Stimulated activated effector memory CD8-positive, alpha-beta T cell treated with anti-CD3 and anti-CD28 coated beads, Interleukin-12 subunit alpha, Interleukin-12 subunit beta, amount 100 ng/mL, for 72 hours (primary cell): ENCODE measurements at regions not wholly inside any gene's neighbourhood (a gene's known extent, or its start where the extent isn't known, plus 50 kb on each side); places are given as distances from the start of the nearest gene placed in this dataset.

Experiments used
- ATAC-seq: fragments of 150-1000 bp; cut with Tn5 transposase; 2 replicates; pipeline ENCODE4 v1.10.0; 2021
- DNase-seq, 2 donors: peaks; one replicate each; pipeline ENCODE4 v3.0.0; 2021 to 2022; ENCODE audit warnings: low spot score in 2 of 2
- H3K27ac Mint-ChIP-seq: one replicate; pipeline ENCODE4 v1.8.0; 2022; ENCODE audit warnings: mild to moderate bottlenecking, mixed read lengths
- H3K36me3 Mint-ChIP-seq: one replicate; pipeline ENCODE4 v1.8.0; 2022; ENCODE audit warnings: mild to moderate bottlenecking, mixed read lengths
- H3K4me1 Mint-ChIP-seq: one replicate; pipeline ENCODE4 v1.8.0; 2022; ENCODE audit warnings: mixed read lengths
- H3K4me3 Mint-ChIP-seq: one replicate; pipeline ENCODE4 v1.8.0; 2022; ENCODE audit warnings: mild to moderate bottlenecking, mixed read lengths
- H3K9me3 Mint-ChIP-seq: one replicate; pipeline ENCODE4 v1.8.0; 2022; ENCODE audit warnings: mixed read lengths

DNA sequence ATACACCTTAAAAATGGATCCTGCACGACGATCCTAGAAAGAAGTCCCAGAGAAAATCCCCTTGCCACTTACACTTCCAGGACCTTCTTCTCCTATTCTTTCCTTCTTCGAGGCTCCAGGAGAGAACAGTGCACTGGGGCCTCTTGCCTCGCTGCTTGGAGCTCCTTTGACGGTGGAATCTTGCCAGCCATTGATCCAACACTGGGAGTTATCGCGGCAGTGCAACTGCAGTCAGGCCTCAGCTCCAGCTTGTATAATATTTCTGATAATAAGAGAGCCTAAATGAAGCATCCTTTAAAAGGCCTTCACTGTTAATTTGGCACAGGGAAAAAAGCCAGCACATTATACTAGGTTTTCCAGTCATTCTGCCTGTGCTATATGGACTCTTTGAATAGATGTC is 216.9 kb upstream of the PARD3B start:
- Mint-ChIP-seq H3K9me3 (no peaks in the 10 kb centered on the region), H3K4me3 (no peak overlapping the region), H3K4me1 (no peaks in the 10 kb centered on the region), H3K27ac (no peak overlapping the region), H3K36me3 (no peaks in the 10 kb centered on the region)
- DNase-seq (no peak), ATAC-seq (no peak)

DNA sequence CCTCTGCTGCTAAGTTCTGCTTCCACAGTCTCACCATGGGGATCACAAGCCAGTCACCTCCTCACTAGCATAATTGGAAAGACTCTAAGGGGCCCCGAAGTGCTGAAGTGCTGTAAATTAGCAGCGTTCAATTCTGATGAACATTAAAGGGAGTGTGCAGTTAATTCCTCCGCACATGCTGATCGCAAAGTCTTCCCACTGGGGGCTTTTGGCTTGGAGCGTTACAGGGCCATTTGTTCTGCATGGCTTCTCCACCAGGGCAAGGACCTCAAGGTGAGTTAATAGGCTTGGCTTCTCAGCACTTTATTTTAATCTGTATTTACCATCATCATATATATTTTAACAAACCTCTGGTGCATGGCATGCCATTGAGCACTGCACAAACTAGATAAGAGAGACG is 216.3 kb upstream of the PARD3B start:
- DNase-seq (no peak), ATAC-seq (no peak)
- Mint-ChIP-seq H3K4me1 (no peaks in the 10 kb centered on the region), H3K9me3 (no peaks in the 10 kb centered on the region), H3K4me3 (no peak overlapping the region), H3K36me3 (no peaks in the 10 kb centered on the region), H3K27ac (no peak overlapping the region)

DNA sequence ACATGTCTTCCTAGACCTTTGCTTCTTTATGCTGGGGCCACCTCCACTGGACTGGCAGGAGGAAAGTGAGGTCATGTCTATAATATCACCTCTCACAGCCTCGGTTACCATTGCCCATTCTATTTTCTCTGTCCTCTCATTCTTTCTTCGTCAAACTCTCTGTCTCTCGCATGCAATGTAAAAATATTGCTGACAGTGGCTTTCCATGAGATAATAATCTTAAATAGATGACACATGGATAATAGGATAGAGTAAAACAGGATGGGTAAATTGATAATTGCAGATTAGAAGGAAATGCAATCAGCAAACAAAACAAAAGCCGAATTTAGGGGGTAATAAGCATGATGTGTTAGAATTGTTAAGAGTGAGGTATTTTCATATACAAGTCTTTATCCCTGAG is 215.7 kb upstream of the PARD3B start:
- H3K36me3 Mint-ChIP-seq: no peaks in the 10 kb centered on the region
- ATAC-seq (no peak), DNase-seq (no peak)
- no peaks in the 10 kb centered on the region for H3K4me1 Mint-ChIP-seq
- H3K27ac Mint-ChIP-seq: no peak overlapping the region
- no peak overlapping the region for H3K4me3 Mint-ChIP-seq
- no peaks in the 10 kb centered on the region for H3K9me3 Mint-ChIP-seq

DNA sequence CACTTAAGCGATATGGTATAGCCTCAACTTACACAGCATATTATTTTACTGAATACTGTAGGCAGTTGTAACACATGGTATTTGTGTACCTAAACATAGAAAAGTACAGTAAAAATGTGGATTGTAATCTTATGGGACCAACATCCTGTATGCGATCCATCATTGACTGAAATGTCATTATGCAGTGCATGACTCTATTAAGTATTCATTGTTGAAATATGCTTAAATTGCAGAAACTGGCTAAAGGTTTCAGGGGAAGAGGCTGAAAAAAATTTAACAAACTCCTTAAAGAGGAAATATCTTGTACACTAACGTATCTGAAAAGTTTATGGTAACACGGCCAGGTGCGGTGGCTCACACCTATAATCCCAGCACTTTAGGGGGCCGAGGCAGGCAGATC is 214.1 kb upstream of the PARD3B start:
- ATAC-seq (no peak), DNase-seq (no peak)
- Mint-ChIP-seq H3K4me1 (no peaks in the 10 kb centered on the region), H3K9me3 (no peaks in the 10 kb centered on the region), H3K36me3 (no peaks in the 10 kb centered on the region), H3K27ac (no peak overlapping the region), H3K4me3 (no peak overlapping the region)

DNA sequence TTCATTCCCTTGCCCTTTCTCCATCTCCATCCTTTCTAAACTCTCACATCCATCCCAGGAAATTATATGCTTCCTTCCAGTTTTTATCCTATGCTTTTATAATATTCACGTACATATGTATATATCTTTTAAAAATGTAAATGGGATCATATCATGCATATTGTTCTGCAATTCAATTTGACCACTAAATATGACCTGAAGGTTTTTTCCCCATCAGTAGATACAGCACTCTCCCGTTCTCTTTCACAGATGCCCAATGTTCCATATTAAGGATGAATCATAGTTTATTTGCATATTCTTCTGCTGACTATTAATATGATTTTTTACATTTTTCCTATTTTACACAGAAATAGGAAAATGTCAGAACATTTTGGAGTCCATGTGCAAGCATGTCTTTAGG is 213.3 kb upstream of the PARD3B start:
- DNase-seq (no peak), ATAC-seq (no peak)
- no peaks in the 10 kb centered on the region for H3K9me3 Mint-ChIP-seq
- no peaks in the 10 kb centered on the region for H3K4me1 Mint-ChIP-seq
- no peak overlapping the region for H3K4me3 Mint-ChIP-seq
- no peaks in the 10 kb centered on the region for H3K36me3 Mint-ChIP-seq
- no peak overlapping the region for H3K27ac Mint-ChIP-seq

DNA sequence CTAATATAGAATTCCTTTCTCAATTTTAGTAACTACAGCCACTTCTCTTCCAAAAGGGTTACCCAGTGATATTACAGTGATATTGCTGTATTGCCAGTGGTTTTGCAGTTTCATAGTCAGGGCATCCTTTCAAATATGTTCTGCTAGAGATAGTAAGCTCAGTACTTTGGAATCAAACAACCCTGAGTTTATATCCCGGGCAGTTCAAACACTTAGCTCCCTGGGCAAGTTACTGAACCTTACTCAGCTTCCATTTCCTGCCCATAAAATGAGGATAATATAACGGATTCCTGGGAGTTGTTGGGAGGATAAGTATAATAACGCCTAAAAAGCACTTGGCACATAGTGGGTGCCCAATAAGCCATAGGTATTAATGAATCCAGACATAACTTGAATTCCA is 212.6 kb upstream of the PARD3B start:
- Mint-ChIP-seq H3K4me1 (no peaks in the 10 kb centered on the region), H3K4me3 (no peak overlapping the region), H3K27ac (no peak overlapping the region), H3K9me3 (no peaks in the 10 kb centered on the region), H3K36me3 (no peaks in the 10 kb centered on the region)
- DNase-seq (no peak), ATAC-seq (no peak)

DNA sequence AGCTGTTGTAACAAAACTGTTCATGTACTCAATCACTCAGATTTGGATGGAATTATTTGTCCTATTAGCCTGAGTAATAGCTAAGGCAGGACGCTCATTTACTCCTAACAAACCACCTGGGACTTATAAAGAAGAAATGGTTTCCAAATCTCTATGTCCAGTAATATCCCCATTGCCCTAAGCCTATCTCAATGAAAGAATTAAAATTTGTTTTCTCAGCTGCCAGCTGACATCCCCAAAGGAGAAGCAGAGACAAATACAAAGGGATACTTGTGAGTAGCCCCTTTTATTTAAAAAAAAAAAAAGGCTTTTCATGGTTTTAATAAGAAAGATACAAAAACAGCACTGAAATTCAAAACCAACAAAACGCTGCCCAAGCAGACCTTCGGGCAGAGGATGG is 211.4 kb upstream of the PARD3B start:
- Mint-ChIP-seq H3K4me1 (no peaks in the 10 kb centered on the region), H3K36me3 (no peaks in the 10 kb centered on the region), H3K4me3 (no peak overlapping the region), H3K9me3 (no peaks in the 10 kb centered on the region), H3K27ac (no peak overlapping the region)
- ATAC-seq: no peak
- DNase-seq: no peak

DNA sequence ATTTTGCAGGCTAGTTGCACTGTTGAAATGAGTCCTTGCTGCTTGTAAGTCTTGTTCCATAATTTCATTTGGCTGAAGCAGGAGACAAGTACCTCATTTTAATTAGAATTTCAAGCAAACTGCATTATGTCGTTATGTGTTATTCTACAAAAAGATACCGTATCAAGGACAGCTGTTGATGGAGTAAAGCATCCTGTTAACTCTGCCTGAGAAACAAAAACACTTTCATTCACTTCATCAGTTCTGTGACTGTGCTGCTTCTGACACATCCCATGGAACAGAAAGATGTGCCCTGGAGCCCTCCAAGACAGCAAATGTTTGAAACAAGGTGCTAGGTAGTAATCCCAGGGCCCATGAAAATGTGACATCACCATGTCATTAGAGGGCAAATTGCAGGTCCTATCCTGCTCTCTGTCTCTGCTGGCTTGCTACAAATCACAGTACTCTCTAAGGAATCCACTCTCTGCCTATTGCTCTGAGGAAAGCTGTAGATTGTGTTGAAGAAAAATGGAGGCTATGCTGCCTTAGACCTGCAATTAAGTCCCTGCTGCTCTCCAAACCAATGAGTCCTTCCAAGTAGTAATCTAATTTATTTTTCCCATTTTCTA is 209.7 kb upstream of the PARD3B start:
- no peak overlapping the region for H3K27ac Mint-ChIP-seq
- no peak overlapping the region for H3K4me3 Mint-ChIP-seq
- no peaks in the 10 kb centered on the region for H3K9me3 Mint-ChIP-seq
- no peaks in the 10 kb centered on the region for H3K4me1 Mint-ChIP-seq
- ATAC-seq (peak; percentile 16), DNase-seq (no peak)
- H3K36me3 Mint-ChIP-seq: no peaks in the 10 kb centered on the region

DNA sequence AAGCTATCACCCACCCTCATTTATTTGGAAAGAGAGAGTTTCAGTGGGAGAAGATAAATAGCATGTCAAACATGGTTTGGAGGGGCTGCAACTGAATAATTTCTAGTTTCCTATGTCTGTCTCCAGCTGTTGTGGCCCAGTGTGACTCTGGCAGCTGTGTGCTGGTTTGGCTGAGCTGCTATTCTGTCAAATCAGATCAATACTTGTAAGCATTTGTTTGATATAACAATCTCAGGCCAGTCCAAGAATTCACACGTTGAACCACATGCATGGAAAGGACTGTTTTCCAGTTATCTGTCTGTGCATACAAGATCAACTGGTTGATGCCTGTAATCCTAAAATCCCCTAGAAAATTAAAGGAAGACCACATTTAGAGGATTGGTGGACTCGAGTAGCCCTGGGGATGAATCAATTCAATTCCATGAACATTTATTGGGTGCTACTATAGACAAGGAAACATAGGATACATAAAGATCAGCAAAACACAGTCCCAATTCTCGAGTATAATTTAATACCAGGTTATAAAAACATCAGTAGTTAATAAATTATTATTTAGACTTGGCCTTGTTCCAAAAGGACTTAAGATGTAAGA is 209.0 kb upstream of the PARD3B start:
- DNase-seq: no peak
- Mint-ChIP-seq H3K36me3 (no peaks in the 10 kb centered on the region), H3K27ac (no peak overlapping the region), H3K4me3 (no peak overlapping the region), H3K9me3 (no peaks in the 10 kb centered on the region), H3K4me1 (no peaks in the 10 kb centered on the region)
- ATAC-seq: no peak

DNA sequence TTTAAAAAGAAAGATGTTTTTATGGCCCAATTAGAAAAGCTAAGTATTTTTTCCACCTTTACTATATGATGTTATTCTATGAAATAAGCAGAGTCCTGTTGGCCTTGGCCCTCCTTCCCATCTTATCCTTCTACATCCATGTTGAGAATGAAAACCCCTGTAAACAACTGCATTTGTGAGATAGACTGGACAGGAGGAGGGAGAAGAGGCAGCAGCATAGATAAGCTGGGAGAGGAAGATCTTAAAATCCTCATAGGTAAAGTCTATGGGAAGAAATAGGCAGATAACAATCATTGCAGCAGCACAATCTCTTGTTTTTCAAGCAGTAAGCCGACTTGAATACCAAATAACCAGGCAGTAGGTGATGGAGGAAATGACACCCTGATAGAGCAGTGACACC is 207.6 kb upstream of the PARD3B start:
- ATAC-seq (no peak), DNase-seq (no peak)
- Mint-ChIP-seq H3K9me3 (no peaks in the 10 kb centered on the region), H3K36me3 (no peaks in the 10 kb centered on the region), H3K4me1 (no peaks in the 10 kb centered on the region), H3K4me3 (no peak overlapping the region), H3K27ac (no peak overlapping the region)

DNA sequence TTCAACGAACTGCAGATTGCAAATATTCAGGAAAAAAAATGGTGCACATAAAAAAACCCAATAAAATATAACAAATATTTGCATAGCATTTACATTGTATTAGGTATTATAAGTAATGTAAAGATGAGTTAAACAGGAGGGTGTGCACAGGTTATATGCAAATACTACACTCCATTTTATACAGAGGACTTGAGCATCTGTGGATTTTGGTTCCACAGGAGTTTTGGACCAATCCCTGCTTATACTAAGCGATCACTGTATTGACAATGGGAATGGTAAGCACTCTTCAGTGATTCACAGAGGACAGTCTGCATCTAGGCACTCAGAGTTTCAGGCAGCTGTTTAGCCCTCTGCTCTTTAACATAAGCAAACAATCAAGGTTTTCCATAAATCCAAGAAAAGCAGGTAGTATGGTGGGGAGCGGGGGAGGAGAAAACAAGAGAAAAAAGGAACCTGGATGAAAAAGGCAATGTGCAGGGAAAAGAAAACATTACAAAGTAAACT is 206.0 kb upstream of the PARD3B start:
- H3K4me1 Mint-ChIP-seq: no peaks in the 10 kb centered on the region
- ATAC-seq (no peak), DNase-seq (no peak)
- no peaks in the 10 kb centered on the region for H3K9me3 Mint-ChIP-seq
- H3K4me3 Mint-ChIP-seq: no peak overlapping the region
- no peaks in the 10 kb centered on the region for H3K36me3 Mint-ChIP-seq
- no peak overlapping the region for H3K27ac Mint-ChIP-seq

DNA sequence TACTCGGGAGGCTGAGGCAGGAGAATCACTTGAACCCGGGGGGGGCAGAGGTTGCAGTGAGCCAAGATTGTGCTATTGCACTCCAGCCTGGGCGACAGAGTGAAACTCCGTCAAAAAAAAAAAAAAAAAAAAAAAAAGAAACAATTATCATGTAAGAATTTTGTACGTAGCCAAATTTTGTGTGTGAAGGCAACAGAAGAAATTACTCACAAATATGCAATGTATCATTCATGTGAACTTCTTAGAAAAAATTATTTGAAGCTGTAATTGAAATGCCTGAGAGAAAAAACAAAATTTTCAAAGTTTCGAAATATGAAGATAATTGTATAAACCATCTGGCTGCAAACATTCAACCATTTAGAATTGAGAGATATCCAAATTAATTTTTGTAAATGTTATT is 204.8 kb upstream of the PARD3B start:
- Mint-ChIP-seq H3K4me3 (no peak overlapping the region), H3K36me3 (no peaks in the 10 kb centered on the region), H3K27ac (no peak overlapping the region), H3K9me3 (no peaks in the 10 kb centered on the region), H3K4me1 (no peaks in the 10 kb centered on the region)
- ATAC-seq (no peak), DNase-seq (no peak)

DNA sequence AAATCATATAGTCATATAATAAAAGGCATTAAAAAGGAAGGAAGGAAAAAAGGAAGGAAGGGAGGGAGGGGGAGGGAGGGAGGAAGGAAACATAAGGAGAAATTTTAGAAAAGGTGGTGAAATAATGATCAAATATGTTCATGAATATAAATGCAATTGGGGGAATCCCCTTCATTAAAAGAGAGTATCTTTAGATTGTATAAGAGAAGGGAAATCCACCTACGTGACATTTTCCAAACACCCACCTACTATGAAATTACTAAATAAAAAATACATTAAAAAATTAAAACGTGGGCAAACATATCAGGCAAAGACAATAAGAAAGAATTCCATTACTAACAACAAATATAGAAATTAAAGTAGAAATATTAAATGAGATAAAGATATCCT is 203.4 kb upstream of the PARD3B start:
- no peak for ATAC-seq
- no peak for DNase-seq
- Mint-ChIP-seq H3K36me3 (no peaks in the 10 kb centered on the region), H3K4me1 (no peaks in the 10 kb centered on the region), H3K9me3 (no peaks in the 10 kb centered on the region), H3K4me3 (no peak overlapping the region), H3K27ac (no peak overlapping the region)

DNA sequence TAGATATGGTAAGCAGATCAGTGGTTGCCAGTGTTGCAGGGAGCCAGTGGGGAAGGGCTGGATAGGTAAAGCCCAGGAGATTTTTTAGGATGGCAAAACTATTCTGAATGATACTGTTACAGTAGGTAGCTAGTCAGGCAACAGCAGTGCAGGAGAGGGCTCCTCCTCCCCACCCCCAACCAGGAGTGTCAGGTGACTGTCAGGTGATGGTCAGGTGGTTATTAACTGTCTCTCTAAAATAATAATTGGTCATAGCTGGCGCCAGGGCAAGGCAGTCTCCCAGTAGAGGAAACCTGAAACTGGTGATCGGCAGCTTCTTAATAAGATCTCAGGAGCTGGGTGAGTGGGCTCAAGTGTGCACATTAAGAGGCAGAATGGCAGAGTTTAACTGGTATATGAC is 201.6 kb upstream of the PARD3B start:
- Mint-ChIP-seq H3K27ac (no peak overlapping the region), H3K9me3 (no peaks in the 10 kb centered on the region), H3K36me3 (no peaks in the 10 kb centered on the region), H3K4me1 (no peaks in the 10 kb centered on the region), H3K4me3 (no peak overlapping the region)
- DNase-seq (no peak), ATAC-seq (no peak)

DNA sequence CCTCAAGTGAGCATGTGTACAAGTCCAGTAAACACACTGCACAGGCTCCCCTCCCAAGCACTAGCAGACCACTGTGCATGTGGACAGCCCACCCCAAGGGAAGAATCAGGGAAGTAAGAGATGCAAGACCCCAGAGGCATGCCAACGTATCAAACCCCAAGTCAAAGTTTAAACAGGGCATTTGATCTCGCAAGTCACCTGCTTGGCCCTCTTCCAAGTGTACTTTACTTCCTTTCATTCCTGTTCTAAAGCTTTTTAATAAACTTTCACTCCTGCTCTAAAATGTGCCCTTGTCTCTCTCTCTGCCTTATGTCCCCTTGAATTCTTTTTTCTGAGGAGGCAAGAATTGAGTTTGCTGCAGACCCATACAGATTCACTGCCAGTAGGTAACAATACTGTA is 201.2 kb upstream of the PARD3B start:
- H3K9me3 Mint-ChIP-seq: no peaks in the 10 kb centered on the region
- DNase-seq (no peak), ATAC-seq (no peak)
- H3K27ac Mint-ChIP-seq: no peak overlapping the region
- no peaks in the 10 kb centered on the region for H3K4me1 Mint-ChIP-seq
- no peak overlapping the region for H3K4me3 Mint-ChIP-seq
- no peaks in the 10 kb centered on the region for H3K36me3 Mint-ChIP-seq

DNA sequence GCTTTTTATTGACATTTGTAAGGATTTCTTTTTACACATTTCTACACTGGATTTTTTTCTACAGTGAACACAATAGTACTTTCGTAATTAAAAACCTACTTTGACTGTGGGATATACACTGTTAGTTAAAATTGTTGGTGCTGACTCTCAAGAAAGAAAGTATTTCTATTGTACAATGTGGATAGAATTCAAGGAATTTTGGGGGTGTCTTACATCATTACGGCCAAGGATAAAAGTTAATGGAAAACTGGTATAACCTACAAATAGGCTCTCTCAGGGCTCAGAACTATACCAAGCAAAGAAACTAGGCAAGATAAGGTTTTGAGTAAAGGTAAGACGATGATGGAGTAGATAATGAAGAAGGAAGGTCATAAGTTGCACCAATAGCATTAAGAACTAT is 198.4 kb upstream of the PARD3B start:
- no peak overlapping the region for H3K4me3 Mint-ChIP-seq
- no peaks in the 10 kb centered on the region for H3K36me3 Mint-ChIP-seq
- H3K27ac Mint-ChIP-seq: no peak overlapping the region
- ATAC-seq (no peak), DNase-seq (no peak)
- no peaks in the 10 kb centered on the region for H3K9me3 Mint-ChIP-seq
- no peaks in the 10 kb centered on the region for H3K4me1 Mint-ChIP-seq

DNA sequence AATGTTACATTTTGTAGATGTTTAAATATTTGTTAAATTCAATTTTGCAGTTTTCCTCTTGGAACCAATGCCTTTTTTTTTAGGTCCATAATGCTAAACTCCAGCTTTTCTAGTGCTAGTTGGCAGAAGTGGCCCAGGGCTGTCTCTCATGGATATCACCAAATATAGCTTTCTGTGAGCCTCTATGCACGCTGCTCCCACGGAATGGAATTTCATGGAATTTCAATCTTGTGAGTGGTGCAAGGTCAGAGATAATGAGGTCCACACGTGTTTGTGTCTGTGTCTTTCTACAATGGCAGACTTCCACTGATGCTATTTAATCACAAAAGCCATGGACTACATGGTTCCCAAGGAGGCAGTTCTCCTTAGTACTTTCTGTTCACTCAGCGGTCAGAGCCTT is 191.5 kb upstream of the PARD3B start:
- Mint-ChIP-seq H3K4me1 (no peaks in the 10 kb centered on the region), H3K4me3 (no peak overlapping the region), H3K36me3 (no peaks in the 10 kb centered on the region), H3K9me3 (no peaks in the 10 kb centered on the region), H3K27ac (no peak overlapping the region)
- ATAC-seq (no peak), DNase-seq (no peak)
